ENCODE measurements at regions not wholly inside any gene's neighbourhood (a gene's known extent, or its start where the extent isn't known, plus 50 kb on each side); places are given as distances from the start of the nearest gene placed in this dataset.
"Not testable (repeated sequence)": the region's sequence is repeated elsewhere in the genome, so short reads cannot be mapped to it uniquely, and the experiment has no call there.

GRCh38 chr17:83202002-83203000 lies 122.9 kb downstream of the METRNL start:
- WGBS, 2 donors (ENCODE audit: low coverage in 1 of 2), result 92 to 100% methylated on average over 4 to 13 of the region's 13 CpGs
- in situ Hi-C loops (cut with MboI; ENCODE audit: low pct_ligation_motif_present in 1 of 4, low pct_unique_long_range_greater_than_20kb in 1 of 4, low sequenced_read_pairs in 3 of 4), result no loop called here
- peak overlapping the region; percentile 32 to 59 (median 49) for H3K27ac ChIP-seq

GRCh38 chr17:83203073-83203471 lies 123.7 kb downstream of the METRNL start:
- 85 to 100% methylated on average over 1 to 8 of the region's 9 CpGs for WGBS, 2 donors (ENCODE audit: low coverage in 1 of 2)
- DNase-seq, result peak; percentile 38
- H3K27me3 ChIP-seq, result no peaks in the 10 kb centered on the region
- no peak overlapping the region for H3K4me3 ChIP-seq
- in situ Hi-C loops (cut with MboI; ENCODE audit: low pct_ligation_motif_present in 1 of 4, low pct_unique_long_range_greater_than_20kb in 1 of 4, low sequenced_read_pairs in 3 of 4) (no loop called here), intact Hi-C loops (cut with DNase I; ENCODE audit: low total_unique reads) (no loop called here)
- no peak for TF ChIP-seq POLR2AphosphoS5 (IDR thresholded peaks at IDR 0.05)
- TF ChIP-seq EP300 (IDR thresholded peaks at IDR 0.05; ENCODE audit: low read depth), result no peak
- TF ChIP-seq, protein P1, sequence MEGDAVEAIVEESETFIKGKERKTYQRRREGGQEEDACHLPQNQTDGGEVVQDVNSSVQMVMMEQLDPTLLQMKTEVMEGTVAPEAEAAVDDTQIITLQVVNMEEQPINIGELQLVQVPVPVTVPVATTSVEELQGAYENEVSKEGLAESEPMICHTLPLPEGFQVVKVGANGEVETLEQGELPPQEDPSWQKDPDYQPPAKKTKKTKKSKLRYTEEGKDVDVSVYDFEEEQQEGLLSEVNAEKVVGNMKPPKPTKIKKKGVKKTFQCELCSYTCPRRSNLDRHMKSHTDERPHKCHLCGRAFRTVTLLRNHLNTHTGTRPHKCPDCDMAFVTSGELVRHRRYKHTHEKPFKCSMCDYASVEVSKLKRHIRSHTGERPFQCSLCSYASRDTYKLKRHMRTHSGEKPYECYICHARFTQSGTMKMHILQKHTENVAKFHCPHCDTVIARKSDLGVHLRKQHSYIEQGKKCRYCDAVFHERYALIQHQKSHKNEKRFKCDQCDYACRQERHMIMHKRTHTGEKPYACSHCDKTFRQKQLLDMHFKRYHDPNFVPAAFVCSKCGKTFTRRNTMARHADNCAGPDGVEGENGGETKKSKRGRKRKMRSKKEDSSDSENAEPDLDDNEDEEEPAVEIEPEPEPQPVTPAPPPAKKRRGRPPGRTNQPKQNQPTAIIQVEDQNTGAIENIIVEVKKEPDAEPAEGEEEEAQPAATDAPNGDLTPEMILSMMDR (IDR thresholded peaks at IDR 0.05), result no peak
- no peak for TF ChIP-seq POLR2A (IDR thresholded peaks at IDR 0.05)
- H3K9me3 ChIP-seq, result no peaks in the 10 kb centered on the region
- H3K4me1 ChIP-seq, result peaks cover 0 to 25% (median 6%) of the 10 kb centered on the region in 4 donors
- H3K27ac ChIP-seq, result peak overlapping the region; percentile 59 to 73 (median 68)
- H3K36me3 ChIP-seq, result no peaks in the 10 kb centered on the region

More at GRCh38 chr17:83202002-83203000, 122.9 kb downstream of the METRNL start:
- DNase-seq, result peak; percentile 5
- H3K27me3 ChIP-seq, result no peaks in the 10 kb centered on the region
- intact Hi-C loops (cut with DNase I; ENCODE audit: low total_unique reads), result no loop called here
- peaks cover 0 to 25% (median 6%) of the 10 kb centered on the region in 4 donors for H3K4me1 ChIP-seq
- no peak for TF ChIP-seq POLR2A (IDR thresholded peaks at IDR 0.05)
- no peak for TF ChIP-seq EP300 (IDR thresholded peaks at IDR 0.05; ENCODE audit: low read depth)
- TF ChIP-seq POLR2AphosphoS5 (IDR thresholded peaks at IDR 0.05), result no peak
- TF ChIP-seq, protein P1 (IDR thresholded peaks at IDR 0.05), result no peak
- H3K4me3 ChIP-seq, result no peak overlapping the region
- no peaks in the 10 kb centered on the region for H3K36me3 ChIP-seq
- H3K9me3 ChIP-seq, result no peaks in the 10 kb centered on the region

DNA sequence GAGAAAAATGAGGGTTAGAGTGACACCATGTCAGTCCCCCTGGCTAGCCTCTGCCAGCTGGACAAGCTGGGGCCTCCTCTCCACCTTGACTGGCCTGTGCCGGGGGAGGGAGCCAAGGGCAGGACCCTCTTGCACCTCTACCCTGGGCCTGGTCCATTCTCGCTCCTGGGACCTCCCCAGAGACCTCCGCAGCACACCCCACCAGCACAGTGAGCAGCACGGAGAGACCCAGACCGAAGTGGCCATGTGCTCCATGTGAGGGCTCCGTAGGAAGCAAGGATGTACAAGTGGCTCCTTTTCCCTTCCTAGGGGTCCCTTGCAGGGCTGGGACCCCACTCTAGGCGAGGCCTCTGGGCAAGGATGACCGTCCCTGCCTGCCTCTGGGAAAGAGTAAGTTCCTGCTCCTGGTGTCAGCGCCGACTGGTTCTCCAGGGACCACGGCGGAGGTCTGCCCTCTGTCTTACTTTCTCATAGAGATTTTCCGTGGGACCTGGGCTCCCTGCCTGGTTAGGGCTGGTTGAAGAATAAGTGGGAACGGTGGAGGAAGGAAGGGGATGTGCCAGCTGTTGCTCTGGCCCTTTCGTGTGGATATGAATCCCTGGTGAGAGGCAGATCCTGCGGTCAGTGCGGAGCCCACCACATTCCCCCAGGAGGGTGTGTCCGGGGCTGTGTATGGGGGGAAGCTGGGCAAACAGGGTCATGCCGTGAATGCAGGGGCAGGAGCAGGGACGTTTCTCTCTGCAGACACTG lies 124.2 kb downstream of the METRNL start:
- Histone ChIP-seq H3K27me3 (no peaks in the 10 kb centered on the region), H3K27ac (peak overlapping the region; percentile 59 to 73 (median 68)), H3K4me1 (peaks cover 0 to 23% (median 6%) of the 10 kb centered on the region in 4 donors), H3K4me3 (no peak overlapping the region), H3K9me3 (no peaks in the 10 kb centered on the region), H3K36me3 (no peaks in the 10 kb centered on the region)
- WGBS, 2 donors (ENCODE audit: low coverage in 1 of 2), result 68 to 83% methylated on average over 5 to 20 of the region's 20 CpGs
- TF ChIP-seq POLR2A (IDR thresholded peaks at IDR 0.05) (no peak), POLR2AphosphoS5 (IDR thresholded peaks at IDR 0.05) (no peak), EP300 (IDR thresholded peaks at IDR 0.05; ENCODE audit: low read depth) (no peak)
- TF ChIP-seq, protein P1 (IDR thresholded peaks at IDR 0.05), result no peak
- in situ Hi-C loops (cut with MboI; ENCODE audit: low pct_ligation_motif_present in 1 of 4, low pct_unique_long_range_greater_than_20kb in 1 of 4, low sequenced_read_pairs in 3 of 4) (no loop called here), intact Hi-C loops (cut with DNase I; ENCODE audit: low total_unique reads) (no loop called here)
- DNase-seq, result peak; percentile 8

DNA sequence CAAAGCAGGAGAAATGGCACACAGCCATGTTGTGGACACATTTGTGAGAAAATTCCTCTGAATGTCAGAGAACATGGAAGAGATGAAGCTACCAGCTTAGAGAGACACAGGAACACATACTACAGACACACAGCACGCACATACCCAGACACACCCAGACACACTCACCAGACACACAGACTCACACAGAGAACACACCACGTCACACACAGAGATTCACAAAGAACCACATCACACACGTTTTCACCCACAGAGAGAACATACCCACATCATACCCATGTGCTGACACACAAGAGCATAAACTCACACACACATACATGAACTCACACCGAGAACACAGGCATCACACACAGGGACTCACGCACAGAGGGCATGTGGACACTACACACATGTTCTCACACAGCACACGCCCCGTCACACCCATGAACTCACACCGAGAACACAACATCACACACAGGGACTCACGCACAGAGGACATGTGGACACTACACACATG lies 124.9 kb downstream of the METRNL start:
- H3K4me3 ChIP-seq, result no peak overlapping the region
- no peak for TF ChIP-seq POLR2AphosphoS5 (IDR thresholded peaks at IDR 0.05)
- TF ChIP-seq, protein P1 (IDR thresholded peaks at IDR 0.05), result no peak
- no peak for TF ChIP-seq EP300 (IDR thresholded peaks at IDR 0.05; ENCODE audit: low read depth)
- no peak for TF ChIP-seq POLR2A (IDR thresholded peaks at IDR 0.05)
- H3K27me3 ChIP-seq, result no peaks in the 10 kb centered on the region
- 90 to 100% methylated on average over 1 to 9 of the region's 9 CpGs for WGBS, 2 donors (ENCODE audit: low coverage in 1 of 2)
- no peaks in the 10 kb centered on the region for H3K36me3 ChIP-seq
- H3K27ac ChIP-seq, result peak overlapping the region; percentile 59 to 73 (median 68)
- in situ Hi-C loops (cut with MboI; ENCODE audit: low pct_ligation_motif_present in 1 of 4, low pct_unique_long_range_greater_than_20kb in 1 of 4, low sequenced_read_pairs in 3 of 4), result no loop called here
- no peak for DNase-seq
- intact Hi-C loops (cut with DNase I; ENCODE audit: low total_unique reads), result no loop called here
- peaks cover 0 to 17% (median 6%) of the 10 kb centered on the region in 4 donors for H3K4me1 ChIP-seq
- H3K9me3 ChIP-seq, result no peaks in the 10 kb centered on the region

DNA sequence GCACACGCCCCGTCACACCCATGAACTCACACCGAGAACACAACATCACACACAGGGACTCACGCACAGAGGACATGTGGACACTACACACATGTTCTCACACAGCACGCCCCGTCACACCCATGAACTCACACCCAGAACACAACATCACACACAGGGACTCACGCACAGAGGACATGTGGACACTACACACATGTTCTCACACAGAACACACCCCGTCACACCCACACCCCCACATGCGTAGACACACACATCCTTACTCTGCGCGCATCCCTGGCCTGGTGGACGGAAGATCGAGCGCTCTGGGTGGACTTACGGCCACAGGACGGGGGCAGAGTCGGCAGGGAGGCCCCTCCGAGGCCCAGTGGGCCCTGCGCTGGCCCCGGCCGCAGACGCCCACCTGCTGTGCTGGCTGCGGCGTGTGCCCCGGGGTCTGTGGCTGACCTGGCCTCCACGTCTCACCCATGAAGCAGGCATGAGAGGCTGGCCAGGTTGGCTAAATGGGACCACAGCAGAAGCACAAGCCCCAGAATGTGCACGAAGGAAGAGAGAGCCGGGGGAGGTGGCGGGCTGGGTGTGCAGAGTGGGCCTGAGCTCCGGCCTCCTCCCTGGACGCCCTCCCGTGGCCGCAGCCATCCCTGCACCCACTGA lies 125.5 kb downstream of the METRNL start:
- peaks cover 0 to 15% (median 6%) of the 10 kb centered on the region in 4 donors for H3K4me1 ChIP-seq
- in situ Hi-C loops (cut with MboI; ENCODE audit: low pct_ligation_motif_present in 1 of 4, low pct_unique_long_range_greater_than_20kb in 1 of 4, low sequenced_read_pairs in 3 of 4); H3K9me3 ChIP-seq; H3K27ac ChIP-seq; H3K27me3 ChIP-seq; H3K4me3 ChIP-seq; DNase-seq; H3K36me3 ChIP-seq; intact Hi-C loops (cut with DNase I; ENCODE audit: low total_unique reads): not testable (repeated sequence)
- 86% methylated on average over 28 of the region's 33 CpGs; no CpG with 5 or more reads in 1 of the 2 donors for WGBS, 2 donors (ENCODE audit: low coverage in 1 of 2)
